IMR-90 (cell line): ENCODE measurements at regions not wholly inside any gene's neighbourhood (a gene's known extent, or its start where the extent isn't known, plus 50 kb on each side); places are given as distances from the start of the nearest gene placed in this dataset.

Source experiments
- ATAC-seq: fragments of 200-7000 bp; cut with Tn5 transposase; 2 replicates; pipeline ENCODE4 v1.9.1; 2020; ENCODE audit warnings: low read depth, mild to moderate bottlenecking, moderate library complexity
- BruUV-seq: library from RNA; stranded (reverse); fragments of 400-500 nt; replicated peaks from 2 replicates; lab custom pipeline; 2021; lab: Mats Ljungman, UMichigan
- CTCF ChIA-PET: fragments of 300-600 bp; formaldehyde crosslinking; extraction: SDS; loops from one replicate; lab custom pipeline; 2021; ENCODE audit warnings: antibody characterized with exemption; lab: Yijun Ruan, JAX
- POLR2A ChIA-PET: fragments of 300-600 bp; sonication (Branson Sonifier 250); formaldehyde crosslinking; loops from one replicate; lab custom pipeline; 2022; ENCODE audit warnings: antibody characterized with exemption; ENCODE audit not compliant: unreplicated experiment; lab: Charles Lee
- DNase-seq: peaks from one replicate; pipeline ENCODE4 v3.0.0; 2013
- H2AFZ ChIP-seq: replicated peaks from 2 replicates; pipeline ENCODE3; 2013; ENCODE audit warnings: low read length, mild to moderate bottlenecking; ENCODE audit not compliant: poor library complexity
- H2AK5ac ChIP-seq: 2 replicates; pipeline ENCODE4 v1.6.1; 2013; ENCODE audit warnings: low read depth, low read length, inconsistent platforms
- H2AK9ac ChIP-seq: replicated peaks from 2 replicates; pipeline ENCODE3; 2013; ENCODE audit warnings: mild to moderate bottlenecking, low read depth, low read length, moderate library complexity; ENCODE audit not compliant: poor library complexity
- H2BK120ac ChIP-seq: 2 replicates; pipeline ENCODE4 v1.6.1; 2013; ENCODE audit warnings: low read depth, low read length, inconsistent platforms
- H2BK15ac ChIP-seq: 3 replicates; pipeline ENCODE4 v1.6.1; 2013; ENCODE audit warnings: low read depth, low read length, inconsistent platforms
- H2BK20ac ChIP-seq: 2 replicates; pipeline ENCODE4 v1.6.1; 2013; ENCODE audit warnings: low read depth, mild to moderate bottlenecking, inconsistent platforms, low read length, moderate library complexity
- H2BK5ac ChIP-seq: 2 replicates; pipeline ENCODE4 v1.6.1; 2013; ENCODE audit warnings: mild to moderate bottlenecking, low read depth, low read length, inconsistent platforms; ENCODE audit not compliant: poor library complexity, severe bottlenecking
- H3K14ac ChIP-seq: replicated peaks from 2 replicates; pipeline ENCODE4 v1.6.1; 2013; ENCODE audit warnings: low read depth, low read length, inconsistent platforms
- H3K18ac ChIP-seq: 2 replicates; pipeline ENCODE4 v1.6.1; 2013; ENCODE audit warnings: low read depth, low read length, control low read depth
- H3K23ac ChIP-seq: 2 replicates; pipeline ENCODE4 v1.6.1; 2013; ENCODE audit warnings: low read depth, low read length, inconsistent platforms
- H3K27ac ChIP-seq: 2 replicates; pipeline ENCODE4 v1.5.1; 2013; ENCODE audit warnings: mild to moderate bottlenecking, control low read depth, low read length; ENCODE audit not compliant: insufficient read depth
- H3K27me3 ChIP-seq: 2 replicates; pipeline ENCODE4 v1.6.1; 2013; ENCODE audit warnings: low read length; ENCODE audit not compliant: control insufficient read depth, insufficient read depth
- H3K36me3 ChIP-seq: 2 replicates; pipeline ENCODE4 v1.6.1; 2013; ENCODE audit warnings: low read length, mixed read lengths; ENCODE audit not compliant: control insufficient read depth, insufficient read depth
- H3K4ac ChIP-seq: 2 replicates; pipeline ENCODE4 v1.6.1; 2013; ENCODE audit warnings: low read depth, low read length, inconsistent platforms
- H3K4me1 ChIP-seq: 2 replicates; pipeline ENCODE4 v1.6.1; 2013; ENCODE audit warnings: low read length, mixed read lengths; ENCODE audit not compliant: control insufficient read depth, insufficient read depth
- H3K4me2 ChIP-seq: 2 replicates; pipeline ENCODE4 v1.6.1; 2013; ENCODE audit warnings: low read depth, mild to moderate bottlenecking, control low read depth, low read length, moderate library complexity
- H3K4me3 ChIP-seq: 2 replicates; pipeline ENCODE4 v1.5.1; 2013; ENCODE audit warnings: low read depth, mild to moderate bottlenecking, control low read depth, low read length, moderate library complexity; ENCODE audit not compliant: insufficient read depth
- H3K56ac ChIP-seq: 2 replicates; pipeline ENCODE4 v1.6.1; 2013; ENCODE audit warnings: low read length, inconsistent platforms; ENCODE audit not compliant: insufficient read depth; ENCODE audit errors: extremely low read depth
- H3K79me1 ChIP-seq, 2 experiments: 2 replicates each; pipeline ENCODE4 v1.6.1; 2013; ENCODE audit warnings: low read length in 2 of 2, inconsistent platforms in 1 of 2, low read depth in 1 of 2
- H3K9ac ChIP-seq: 2 replicates; pipeline ENCODE4 v1.6.1; 2013; ENCODE audit warnings: low read depth, low read length, control low read depth
- H3K9me1 ChIP-seq: 2 replicates; pipeline ENCODE4 v1.6.1; 2013; ENCODE audit warnings: low read length, inconsistent platforms; ENCODE audit not compliant: insufficient read depth
- H3K9me3 ChIP-seq: 2 replicates; pipeline ENCODE4 v1.6.1; 2013; ENCODE audit warnings: low read length; ENCODE audit not compliant: control insufficient read depth, insufficient read depth
- H4K20me1 ChIP-seq: 2 replicates; pipeline ENCODE4 v1.6.1; 2013; ENCODE audit warnings: low read length, inconsistent platforms; ENCODE audit not compliant: insufficient read depth
- H4K5ac ChIP-seq: 2 replicates; pipeline ENCODE4 v1.6.1; 2013; ENCODE audit warnings: mild to moderate bottlenecking, low read depth, low read length, control low read depth
- H4K8ac ChIP-seq, 2 experiments: 2 replicates each; pipeline ENCODE4 v1.6.1; 2013; ENCODE audit warnings: low read depth in 2 of 2, low read length in 2 of 2, control low read depth in 1 of 2, inconsistent platforms in 1 of 2
- H4K91ac ChIP-seq: 2 replicates; pipeline ENCODE4 v1.6.1; 2013; ENCODE audit warnings: low read depth, low read length, inconsistent platforms; ENCODE audit not compliant: insufficient read depth
- BHLHE40 ChIP-seq: fragments of 150-350 bp; IDR thresholded peaks from 2 replicates; pipeline ENCODE4 v1.6.1; 2016; ENCODE audit warnings: mild to moderate bottlenecking, low read depth, low read length
- CEBPB ChIP-seq: IDR thresholded peaks from 2 replicates; pipeline ENCODE4 v1.6.1; 2012; ENCODE audit warnings: low read depth, low read length, improper control_type of control experiment
- CHD1 ChIP-seq: IDR thresholded peaks from 2 replicates; pipeline ENCODE4 v1.6.1; 2012; ENCODE audit warnings: low read depth, low read length, improper control_type of control experiment
- FOS ChIP-seq: fragments of 150-350 bp; IDR thresholded peaks from 2 replicates; pipeline ENCODE4 v1.6.1; 2016; ENCODE audit warnings: low read depth, low read length
- MAFK ChIP-seq: IDR thresholded peaks from 2 replicates; pipeline ENCODE4 v1.6.1; 2012; ENCODE audit warnings: low read depth, low read length, improper control_type of control experiment
- MAZ ChIP-seq: IDR thresholded peaks from 2 replicates; pipeline ENCODE4 v1.6.1; 2012; ENCODE audit warnings: low read depth, mild to moderate bottlenecking, low read length, improper control_type of control experiment, moderate library complexity, borderline replicate concordance
- MXI1 ChIP-seq: IDR thresholded peaks from 2 replicates; pipeline ENCODE4 v1.6.1; 2012; ENCODE audit warnings: low read depth, mild to moderate bottlenecking, low read length, moderate library complexity, borderline replicate concordance
- NFE2L2 ChIP-seq: fragments of 150-350 bp; IDR thresholded peaks from 2 replicates; pipeline ENCODE4 v1.6.1; 2016; ENCODE audit warnings: low read depth, mild to moderate bottlenecking, low read length
- POLR2A ChIP-seq: IDR thresholded peaks from 2 replicates; pipeline ENCODE4 v1.6.1; 2012; ENCODE audit warnings: mild to moderate bottlenecking, low read depth, low read length
- RAD21 ChIP-seq: IDR thresholded peaks from 2 replicates; pipeline ENCODE4 v1.6.1; 2012; ENCODE audit warnings: low read length, improper control_type of control experiment
- RCOR1 ChIP-seq: IDR thresholded peaks from 2 replicates; pipeline ENCODE4 v1.6.1; 2012; ENCODE audit warnings: mild to moderate bottlenecking, low read length, improper control_type of control experiment; ENCODE audit not compliant: insufficient replicate concordance
- RFX5 ChIP-seq: IDR thresholded peaks from 2 replicates; pipeline ENCODE4 v1.8.0; 2012; ENCODE audit warnings: low read depth, mild to moderate bottlenecking, low read length, moderate library complexity
- SMC3 ChIP-seq: fragments of 150-350 bp; IDR thresholded peaks from 2 replicates; pipeline ENCODE4 v1.6.1; 2016; ENCODE audit warnings: low read depth, mild to moderate bottlenecking, antibody characterized with exemption, low read length, moderate library complexity
- dilution Hi-C: fragments of 300-500 bp; cut with HindIII; formaldehyde crosslinking; loops from one replicate; pipeline ENCODE4 v1.14.3; 2018; ENCODE audit warnings: low sequenced_read_pairs; ENCODE audit not compliant: unreplicated experiment
- in situ Hi-C: fragments of 300-500 bp; cut with MboI; formaldehyde crosslinking; loops from 3 replicates; pipeline ENCODE4 v1.14.3; 2019; ENCODE audit warnings: low sequenced_read_pairs, inconsistent platforms, mixed read lengths
- intact Hi-C: fragments of 100-400 bp; cut with micrococcal nuclease; formaldehyde crosslinking; loops from 2 replicates; pipeline ENCODE4 v1.10.0; 2022
- TF ChIP-seq, protein P1 (sequence below): conservative IDR thresholded peaks from 2 replicates; pipeline ENCODE4 v1.5.1; 2012; ENCODE audit warnings: mild to moderate bottlenecking, low read depth, low read length, improper control_type of control experiment
- TF ChIP-seq, protein P2 (sequence below): fragments of 150-350 bp; IDR thresholded peaks from 2 replicates; pipeline ENCODE4 v1.6.1; 2017; ENCODE audit warnings: mild to moderate bottlenecking, antibody characterized with exemption, low read length, low read depth
- TF ChIP-seq, protein P3 (sequence below): fragments of 150-350 bp; IDR thresholded peaks from 2 replicates; pipeline ENCODE4 v1.6.1; 2016; ENCODE audit warnings: low read depth, mild to moderate bottlenecking, low read length, moderate library complexity, borderline replicate concordance

DNA sequence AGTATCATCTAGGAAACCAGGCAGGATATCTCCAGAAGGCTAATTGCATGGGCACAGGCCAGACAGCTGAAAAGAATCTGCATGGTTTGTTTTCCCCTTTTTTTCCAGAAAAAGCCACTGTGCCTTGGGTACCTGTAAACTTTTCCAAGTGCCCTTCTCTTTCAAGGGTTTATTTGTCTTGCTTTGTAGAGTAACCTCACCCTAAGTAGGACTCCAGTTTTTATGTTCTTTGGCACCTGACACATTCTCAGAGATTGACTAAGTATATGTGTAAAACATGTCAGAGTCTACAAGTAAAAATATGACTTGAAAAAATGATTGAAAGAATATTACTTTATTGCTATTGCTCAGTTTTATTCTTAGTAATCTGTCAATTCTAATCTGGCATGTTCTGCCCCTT is 70.7 kb upstream of the TEX13C start:
- dilution Hi-C loops (no loop called here), in situ Hi-C loops (no loop called here), intact Hi-C loops (no loop called here)
- Histone ChIP-seq H3K4me1 (no peaks in the 10 kb centered on the region), H3K9me1 (no peaks in the 10 kb centered on the region), H4K8ac (no peak overlapping the region), H2AK9ac (no peak overlapping the region), H3K9ac (no peak overlapping the region), H3K79me1 (no peaks in the 10 kb centered on the region), H2BK15ac (no peak overlapping the region), H4K20me1 (no peaks in the 10 kb centered on the region), H3K4me2 (no peak overlapping the region), H2AK5ac (no peak overlapping the region), H3K27ac (no peak overlapping the region), H3K36me3 (no peaks in the 10 kb centered on the region), H4K5ac (no peak overlapping the region), H3K4me3 (no peak overlapping the region), H2BK5ac (no peak overlapping the region), H4K91ac (no peak overlapping the region), H3K4ac (no peak overlapping the region), H2BK120ac (no peak overlapping the region), H3K9me3 (no peaks in the 10 kb centered on the region), H3K14ac (no peak overlapping the region), H3K27me3 (no peaks in the 10 kb centered on the region), H2BK20ac (no peak overlapping the region), H3K56ac (no peak overlapping the region), H3K23ac (no peak overlapping the region), H2AFZ (no peak overlapping the region), H3K18ac (no peak overlapping the region)
- ATAC-seq = no peak
- no peak for DNase-seq
- ChIA-PET POLR2A (no interaction called here), CTCF (no interaction called here)
- TF ChIP-seq NFE2L2 = no peak
- TF ChIP-seq MAZ = no peak
- TF ChIP-seq, protein P1, sequence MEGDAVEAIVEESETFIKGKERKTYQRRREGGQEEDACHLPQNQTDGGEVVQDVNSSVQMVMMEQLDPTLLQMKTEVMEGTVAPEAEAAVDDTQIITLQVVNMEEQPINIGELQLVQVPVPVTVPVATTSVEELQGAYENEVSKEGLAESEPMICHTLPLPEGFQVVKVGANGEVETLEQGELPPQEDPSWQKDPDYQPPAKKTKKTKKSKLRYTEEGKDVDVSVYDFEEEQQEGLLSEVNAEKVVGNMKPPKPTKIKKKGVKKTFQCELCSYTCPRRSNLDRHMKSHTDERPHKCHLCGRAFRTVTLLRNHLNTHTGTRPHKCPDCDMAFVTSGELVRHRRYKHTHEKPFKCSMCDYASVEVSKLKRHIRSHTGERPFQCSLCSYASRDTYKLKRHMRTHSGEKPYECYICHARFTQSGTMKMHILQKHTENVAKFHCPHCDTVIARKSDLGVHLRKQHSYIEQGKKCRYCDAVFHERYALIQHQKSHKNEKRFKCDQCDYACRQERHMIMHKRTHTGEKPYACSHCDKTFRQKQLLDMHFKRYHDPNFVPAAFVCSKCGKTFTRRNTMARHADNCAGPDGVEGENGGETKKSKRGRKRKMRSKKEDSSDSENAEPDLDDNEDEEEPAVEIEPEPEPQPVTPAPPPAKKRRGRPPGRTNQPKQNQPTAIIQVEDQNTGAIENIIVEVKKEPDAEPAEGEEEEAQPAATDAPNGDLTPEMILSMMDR = no peak
- TF ChIP-seq, protein P2, sequence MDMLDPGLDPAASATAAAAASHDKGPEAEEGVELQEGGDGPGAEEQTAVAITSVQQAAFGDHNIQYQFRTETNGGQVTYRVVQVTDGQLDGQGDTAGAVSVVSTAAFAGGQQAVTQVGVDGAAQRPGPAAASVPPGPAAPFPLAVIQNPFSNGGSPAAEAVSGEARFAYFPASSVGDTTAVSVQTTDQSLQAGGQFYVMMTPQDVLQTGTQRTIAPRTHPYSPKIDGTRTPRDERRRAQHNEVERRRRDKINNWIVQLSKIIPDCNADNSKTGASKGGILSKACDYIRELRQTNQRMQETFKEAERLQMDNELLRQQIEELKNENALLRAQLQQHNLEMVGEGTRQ = no peak
- no peak for TF ChIP-seq POLR2A
- TF ChIP-seq RFX5 = no peak
- TF ChIP-seq BHLHE40 = no peak
- TF ChIP-seq, protein P3, sequence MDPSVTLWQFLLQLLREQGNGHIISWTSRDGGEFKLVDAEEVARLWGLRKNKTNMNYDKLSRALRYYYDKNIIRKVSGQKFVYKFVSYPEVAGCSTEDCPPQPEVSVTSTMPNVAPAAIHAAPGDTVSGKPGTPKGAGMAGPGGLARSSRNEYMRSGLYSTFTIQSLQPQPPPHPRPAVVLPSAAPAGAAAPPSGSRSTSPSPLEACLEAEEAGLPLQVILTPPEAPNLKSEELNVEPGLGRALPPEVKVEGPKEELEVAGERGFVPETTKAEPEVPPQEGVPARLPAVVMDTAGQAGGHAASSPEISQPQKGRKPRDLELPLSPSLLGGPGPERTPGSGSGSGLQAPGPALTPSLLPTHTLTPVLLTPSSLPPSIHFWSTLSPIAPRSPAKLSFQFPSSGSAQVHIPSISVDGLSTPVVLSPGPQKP = no peak
- TF ChIP-seq CEBPB = no peak
- no peak for TF ChIP-seq MXI1
- no peak for TF ChIP-seq CHD1
- TF ChIP-seq SMC3 = no peak
- no peak for TF ChIP-seq FOS
- TF ChIP-seq MAFK = no peak
- no peak for TF ChIP-seq RCOR1
- TF ChIP-seq RAD21 = no peak
- no TSS peak for BruUV-seq
